ENCODE measurements at regions not wholly inside any gene's neighbourhood (a gene's known extent, or its start where the extent isn't known, plus 50 kb on each side); places are given as distances from the start of the nearest gene placed in this dataset.

- no peak for TF ChIP-seq CTCF (IDR thresholded peaks at IDR 0.05; ENCODE audit: insufficient read depth, low read depth, low read length)
- no peak overlapping the region for H3K4me3 ChIP-seq (ENCODE audit: low read depth, low read length)
- no peak for DNase-seq (ENCODE audit: low read depth)
Measured at GRCh38 chr10:121082984-121083383, 231.8 kb downstream of the WDR11 start.

GRCh38 chr10:121084016-121084674, 233.0 kb downstream of the WDR11 start:
- no peak for TF ChIP-seq CTCF (IDR thresholded peaks at IDR 0.05; ENCODE audit: insufficient read depth, low read depth, low read length)
- no peak overlapping the region for H3K4me3 ChIP-seq (ENCODE audit: low read depth, low read length)
- no peak for DNase-seq (ENCODE audit: low read depth)

DNA sequence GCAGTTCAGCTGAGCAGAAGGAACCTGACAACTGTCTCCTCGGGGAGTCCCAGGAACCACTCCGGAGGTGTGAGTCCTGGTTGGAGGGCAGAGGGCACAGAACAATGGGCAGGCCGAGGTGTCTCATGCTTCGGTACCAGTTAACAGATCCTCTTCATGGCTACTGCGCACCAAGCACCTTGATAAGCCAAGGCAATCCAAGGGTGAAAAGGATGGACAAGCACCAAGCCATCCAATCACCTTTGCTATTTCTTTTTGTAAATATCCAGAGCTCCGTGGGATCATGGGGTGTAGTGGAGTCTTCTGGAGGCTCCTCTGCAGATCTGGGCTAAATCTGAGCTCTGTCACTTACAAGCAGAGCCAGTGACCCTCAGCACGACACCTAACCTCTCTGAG, 233.5 kb downstream of the WDR11 start:
- no peak for TF ChIP-seq CTCF (IDR thresholded peaks at IDR 0.05; ENCODE audit: insufficient read depth, low read depth, low read length)
- no peak for DNase-seq (ENCODE audit: low read depth)
- no peak overlapping the region for H3K4me3 ChIP-seq (ENCODE audit: low read depth, low read length)

GRCh38 chr10:121085367-121085766, 234.2 kb downstream of the WDR11 start:
- no peak overlapping the region for H3K4me3 ChIP-seq (ENCODE audit: low read depth, low read length)
- TF ChIP-seq CTCF (IDR thresholded peaks at IDR 0.05; ENCODE audit: insufficient read depth, low read depth, low read length), result no peak

GRCh38 chr10:121087129-121087528, 236.0 kb downstream of the WDR11 start:
- no peak for TF ChIP-seq CTCF (IDR thresholded peaks at IDR 0.05; ENCODE audit: insufficient read depth, low read depth, low read length)
- no peak overlapping the region for H3K4me3 ChIP-seq (ENCODE audit: low read depth, low read length)
- DNase-seq (ENCODE audit: low read depth), result no peak

More at GRCh38 chr10:121085367-121085766, 234.2 kb downstream of the WDR11 start:
- DNase-seq (ENCODE audit: low read depth), result no peak

GRCh38 chr10:121087688-121088087, 236.5 kb downstream of the WDR11 start:
- no peak for DNase-seq (ENCODE audit: low read depth)
- no peak overlapping the region for H3K4me3 ChIP-seq (ENCODE audit: low read depth, low read length)
- no peak for TF ChIP-seq CTCF (IDR thresholded peaks at IDR 0.05; ENCODE audit: insufficient read depth, low read depth, low read length)

DNA sequence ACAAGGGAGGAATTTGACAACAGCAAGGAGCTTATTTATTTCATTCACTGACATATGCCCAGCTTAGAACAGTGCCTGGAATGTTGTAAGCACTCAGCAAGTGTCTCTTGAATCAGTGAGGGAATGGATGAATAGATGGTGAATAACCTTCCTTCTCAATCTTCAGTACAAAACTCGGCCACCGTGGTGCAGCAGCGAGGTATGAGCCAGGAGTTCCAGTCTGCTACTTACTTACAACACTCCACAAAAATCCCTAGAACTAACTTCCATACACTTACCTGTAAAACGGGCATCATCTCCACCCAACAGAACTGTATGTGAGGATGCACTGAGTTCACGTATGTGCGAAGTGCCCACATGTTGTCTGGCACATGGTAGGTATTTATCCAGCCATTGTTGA, 237.4 kb downstream of the WDR11 start:
- no peak for DNase-seq (ENCODE audit: low read depth)

More for the DNA sequence above, 237.4 kb downstream of the WDR11 start:
- no peak for TF ChIP-seq CTCF (IDR thresholded peaks at IDR 0.05; ENCODE audit: insufficient read depth, low read depth, low read length)
- no peak overlapping the region for H3K4me3 ChIP-seq (ENCODE audit: low read depth, low read length)
